Adrenal gland (tissue), 5 donors: ENCODE measurements at regions not wholly inside any gene's neighbourhood (a gene's known extent, or its start where the extent isn't known, plus 50 kb on each side); places are given as distances from the start of the nearest gene placed in this dataset.

Experiments
- CTCF ChIP-seq, 6 experiments: fragments of 450-650 bp in 4 of 6; fragments of 200-600 bp in 2 of 6; sonication (generic) in 1 of 6; IDR thresholded peaks; 1 replicate in 5 of 6; 2 replicates in 1 of 6; pipeline versions ENCODE4 v1.5.1 to v1.8.0; 2016 to 2021; ENCODE audit warnings: antibody characterized with exemption in 6 of 6, mild to moderate bottlenecking in 2 of 6, moderate library complexity in 1 of 6
- POLR2A ChIP-seq, 2 donors: fragments of 450-650 bp; IDR thresholded peaks; one replicate each; pipeline ENCODE4 v1.6.1; 2017; ENCODE audit warnings: antibody characterized with exemption in 2 of 2, mild to moderate bottlenecking in 2 of 2, moderate library complexity in 1 of 2
- donor health status: DM: no; HTN: no; CAD: no.

GRCh38 chr11:112361396-112361795 lies 100.7 kb upstream of the PLET1 start:
- TF ChIP-seq CTCF (IDR thresholded peaks at IDR 0.05): no peak
- no peak for TF ChIP-seq POLR2A (IDR thresholded peaks at IDR 0.05)
